ENCODE measurements at regions not wholly inside any gene's neighbourhood (a gene's known extent, or its start where the extent isn't known, plus 50 kb on each side); places are given as distances from the start of the nearest gene placed in this dataset.
"Not testable (repeated sequence)": the region's sequence is repeated elsewhere in the genome, so short reads cannot be mapped to it uniquely, and the experiment has no call there.

- DNase-seq (ENCODE audit: low read depth): no peak
Measured at GRCh38 chr2:3115301-3116042, 262.1 kb downstream of the EIPR1 start.

GRCh38 chr2:3114406-3115185 lies 263.0 kb downstream of the EIPR1 start:
- DNase-seq (ENCODE audit: low read depth): no peak

- DNase-seq (ENCODE audit: low read depth): no peak
Measured at GRCh38 chr2:3113769-3114168, 263.8 kb downstream of the EIPR1 start.

DNA sequence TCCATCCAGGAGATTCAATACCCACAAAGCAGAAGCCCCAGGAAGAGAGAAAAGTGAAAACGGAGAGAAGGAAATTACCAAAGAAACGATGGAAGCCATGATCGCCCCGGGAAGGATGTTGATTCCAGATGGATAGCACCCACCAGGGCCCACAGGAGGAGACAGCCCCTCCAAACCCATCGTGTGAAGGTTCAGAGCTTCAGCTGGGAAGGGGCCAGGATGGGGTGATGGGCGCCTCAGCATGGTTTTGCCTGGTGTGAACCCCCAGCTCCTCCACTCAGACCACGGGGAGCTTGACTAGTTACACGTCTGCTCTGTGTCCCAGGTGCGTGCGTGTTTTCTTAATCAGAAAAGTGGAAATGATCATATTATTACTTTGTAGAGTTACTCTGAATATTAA lies 264.5 kb downstream of the EIPR1 start:
- DNase-seq (ENCODE audit: low read depth): no peak

DNA sequence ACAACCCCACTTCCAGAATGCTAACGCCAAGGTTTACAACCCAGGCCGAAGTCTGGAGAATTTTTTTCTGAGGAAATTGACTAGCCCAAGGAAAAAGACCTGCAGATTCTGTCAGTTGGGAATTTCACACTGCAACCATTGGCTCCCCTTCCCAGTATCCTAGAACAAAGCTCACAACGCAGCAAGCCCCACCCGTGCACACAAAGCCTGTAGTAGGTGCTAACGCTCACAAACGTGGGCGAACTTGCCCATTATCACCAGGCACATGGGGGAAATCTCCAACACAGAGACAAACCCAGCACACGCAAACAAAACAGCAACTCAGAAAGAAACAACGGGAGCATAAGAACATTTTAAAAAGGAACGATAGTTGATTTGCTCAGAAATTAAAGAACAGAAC lies 265.1 kb downstream of the EIPR1 start:
- DNase-seq (ENCODE audit: low read depth): no peak

DNA sequence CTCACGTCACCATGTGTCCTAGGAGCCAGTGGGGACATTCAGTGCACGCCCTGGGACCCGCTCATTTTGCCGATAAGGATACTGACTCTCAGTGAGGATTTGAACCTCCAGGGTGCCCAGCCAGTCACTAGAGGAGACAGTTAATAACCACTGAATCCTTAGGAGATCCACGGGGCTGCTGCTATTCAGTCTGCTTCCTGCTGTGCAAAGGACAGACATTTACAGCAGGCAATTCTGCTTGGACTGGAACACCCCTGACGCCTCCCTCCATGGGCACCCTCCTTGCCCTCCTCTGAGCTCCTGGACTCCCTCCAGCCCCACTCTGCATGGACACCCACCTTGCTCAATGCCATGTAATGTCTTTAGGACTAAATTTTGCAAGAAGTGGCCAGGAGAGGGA lies 265.5 kb downstream of the EIPR1 start:
- DNase-seq (ENCODE audit: low read depth): no peak

DNA sequence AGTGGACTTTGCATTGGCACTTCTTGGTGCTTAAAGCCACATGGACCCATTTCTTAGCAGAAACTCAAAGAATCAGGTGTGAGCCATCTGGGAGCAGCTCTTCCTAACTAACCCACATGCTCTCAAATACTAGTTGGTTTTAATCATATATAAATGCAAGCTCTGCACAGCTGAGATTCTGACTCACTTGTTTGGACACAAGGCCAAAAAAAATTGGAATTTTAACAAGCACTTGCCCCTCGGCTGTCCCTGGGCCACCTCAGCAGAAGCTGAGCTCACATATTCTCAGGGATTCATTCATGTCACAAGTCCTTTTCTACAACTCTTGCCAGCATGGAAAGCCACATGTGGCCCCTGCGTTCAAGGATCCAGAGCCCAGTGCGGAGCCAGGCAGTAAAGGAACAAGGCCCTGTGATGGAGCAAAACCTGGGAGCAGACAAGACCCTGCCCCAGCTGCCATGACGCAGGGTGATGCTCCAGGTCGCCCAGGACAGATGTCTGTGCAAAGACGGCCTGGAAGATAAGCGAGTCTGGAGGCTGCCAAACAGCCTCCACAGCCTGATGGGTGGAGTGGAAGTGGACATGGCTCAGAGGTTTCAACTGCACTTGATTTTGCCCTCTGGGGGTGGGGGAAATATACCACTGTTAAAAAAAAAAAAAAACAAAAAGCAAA lies 266.5 kb downstream of the EIPR1 start:
- DNase-seq (ENCODE audit: low read depth): no peak

GRCh38 chr2:3110555-3110954 lies 267.1 kb downstream of the EIPR1 start:
- no peak for DNase-seq (ENCODE audit: low read depth)

- no peak for DNase-seq (ENCODE audit: low read depth)
Measured at GRCh38 chr2:3108710-3109702, 268.6 kb downstream of the EIPR1 start.

GRCh38 chr2:3108105-3108504 lies 269.5 kb downstream of the EIPR1 start:
- no peak for DNase-seq (ENCODE audit: low read depth)

DNA sequence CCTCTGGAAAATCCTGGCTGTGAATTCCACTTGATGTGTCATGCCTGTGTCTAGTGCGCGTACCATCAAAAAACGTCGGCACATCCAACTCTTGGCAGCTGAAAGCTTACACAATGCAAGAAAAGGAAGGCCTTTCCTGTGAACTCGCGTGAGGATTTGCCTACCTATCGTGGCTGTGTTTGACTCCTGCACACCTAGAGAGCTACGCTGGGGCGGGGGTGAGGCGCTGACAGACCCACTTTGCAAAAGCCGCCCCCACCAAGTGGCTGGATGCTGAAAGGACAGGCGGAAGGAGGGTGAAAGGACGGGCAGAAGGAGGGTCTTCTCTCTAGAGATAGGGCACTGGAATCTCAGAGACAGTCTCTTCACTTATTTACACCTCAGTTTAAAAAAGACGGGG lies 270.1 kb downstream of the EIPR1 start:
- no peak for DNase-seq (ENCODE audit: low read depth)

DNA sequence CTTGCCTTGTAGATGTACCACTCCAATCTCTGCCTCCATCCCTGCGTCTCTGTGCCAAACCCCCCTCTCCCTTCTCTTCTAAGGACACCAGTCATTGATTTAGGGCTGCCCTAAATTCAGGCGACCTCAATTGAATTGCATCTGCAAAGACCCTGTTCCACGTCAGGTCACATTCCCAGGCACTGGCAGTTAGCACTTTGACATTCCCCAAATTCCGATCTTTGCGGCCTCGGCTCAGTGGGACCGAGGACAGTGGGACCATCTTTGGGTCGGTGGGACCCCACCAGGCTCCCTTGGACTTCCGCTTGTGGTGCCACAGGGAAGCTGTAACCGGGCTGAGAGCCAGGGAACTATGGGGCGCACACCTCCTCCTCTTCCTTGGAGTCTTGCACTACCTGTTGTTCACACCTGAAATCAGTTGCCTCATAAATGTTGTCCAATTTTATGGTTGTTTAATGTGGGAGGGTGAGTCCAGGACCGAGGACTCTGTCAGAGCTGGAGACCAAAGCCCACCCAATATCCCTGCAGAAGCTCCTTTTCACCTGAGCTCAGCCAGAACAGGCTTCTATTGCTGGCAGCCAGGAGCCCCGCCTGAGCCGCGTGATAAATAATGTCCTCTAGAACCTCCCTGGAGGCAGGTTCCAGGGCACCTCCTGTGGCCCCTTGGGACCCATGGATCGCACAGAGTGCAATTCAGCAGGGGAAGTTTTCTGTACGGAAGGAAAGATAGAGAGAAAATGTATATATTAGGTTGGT lies 271.6 kb downstream of the EIPR1 start:
- DNase-seq (ENCODE audit: low read depth): no peak

DNA sequence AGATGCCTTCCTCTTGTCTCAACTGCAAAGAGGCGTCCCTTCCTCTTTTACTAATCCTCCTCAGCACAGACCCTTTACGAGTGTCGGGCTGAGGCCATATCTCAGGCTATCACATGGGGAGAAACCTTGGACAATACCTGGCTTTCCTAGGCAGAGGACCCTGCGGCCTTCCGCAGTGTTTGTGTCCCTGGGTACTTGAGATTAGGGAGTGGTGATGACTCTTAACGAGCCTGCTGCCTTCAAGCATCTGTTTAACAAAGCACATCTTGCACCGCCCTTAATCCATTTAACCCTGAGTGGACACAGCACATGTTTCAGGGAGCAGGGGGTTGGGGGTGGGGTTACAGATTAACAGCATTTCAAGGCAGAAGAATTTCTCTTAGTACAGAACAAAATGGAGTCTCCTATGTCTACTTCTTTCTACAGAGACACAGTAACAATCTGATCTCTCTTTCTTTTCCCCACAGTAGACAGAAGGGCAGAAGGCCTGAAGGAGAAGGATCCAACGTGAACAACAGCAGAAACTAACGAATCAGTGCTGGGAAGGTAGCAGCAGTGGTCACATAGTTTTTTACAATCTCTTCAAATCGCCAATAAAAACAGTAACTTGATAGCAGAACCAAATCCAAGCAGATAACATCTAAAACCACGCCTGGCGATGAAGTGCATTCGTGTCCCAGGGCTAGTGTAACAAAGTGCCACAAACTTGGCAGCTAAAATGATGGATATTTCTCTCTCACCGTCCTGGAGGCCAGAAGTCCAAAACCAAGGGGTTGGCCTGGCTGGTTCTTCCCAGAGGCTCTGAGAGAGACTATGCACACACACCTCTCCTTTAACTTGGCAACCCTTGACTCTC lies 272.4 kb downstream of the EIPR1 start:
- not testable (repeated sequence) for DNase-seq (ENCODE audit: low read depth)

DNA sequence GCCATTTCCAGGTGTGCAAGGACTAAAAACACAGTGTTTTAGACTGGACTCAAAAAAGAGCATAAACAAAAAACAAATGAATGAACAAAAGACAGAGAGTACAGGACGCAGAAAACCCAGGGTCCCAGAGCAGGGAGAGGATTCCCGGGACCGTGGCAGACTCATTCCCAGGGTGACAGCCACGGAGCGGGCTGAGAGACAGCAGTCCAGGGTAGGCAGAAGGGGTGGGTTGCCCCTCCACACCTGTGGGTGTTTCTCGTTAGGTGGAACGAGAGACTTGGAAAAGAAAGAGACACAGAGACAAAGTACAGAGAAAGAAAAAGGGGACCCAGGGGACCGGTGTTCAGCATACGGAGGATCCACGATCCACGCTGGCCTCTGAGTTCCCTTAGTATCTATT lies 273.4 kb downstream of the EIPR1 start:
- DNase-seq (ENCODE audit: low read depth): no peak

DNA sequence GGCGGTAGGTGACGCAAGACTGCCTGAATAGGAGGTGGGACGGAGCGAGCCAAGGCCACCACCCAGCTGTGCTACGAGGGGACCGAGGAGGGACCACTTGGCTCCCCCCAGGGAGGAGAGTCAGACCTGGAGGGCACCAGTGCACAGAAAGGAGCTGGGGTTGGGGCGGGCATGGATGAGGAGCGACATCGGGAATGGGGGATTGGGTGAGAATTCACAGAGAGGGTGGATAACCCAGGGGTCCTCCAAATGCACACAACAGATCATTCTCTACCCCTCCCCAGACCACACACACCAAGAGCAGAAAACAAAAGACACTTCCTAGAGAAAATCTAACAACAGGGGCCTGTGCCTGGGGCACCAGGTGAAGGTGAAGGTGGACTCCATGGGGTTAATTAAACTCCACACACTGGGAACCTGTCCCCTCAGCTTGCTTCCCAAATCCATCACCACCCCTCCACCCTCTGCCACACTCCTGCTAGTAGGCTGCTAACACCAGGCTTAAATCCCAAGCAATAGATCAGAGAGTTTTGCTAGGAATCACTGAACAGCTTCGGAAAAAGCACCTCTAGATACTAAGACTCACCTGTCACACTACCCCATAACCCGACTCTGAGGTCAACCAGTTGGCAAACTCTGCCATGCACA lies 274.6 kb downstream of the EIPR1 start:
- DNase-seq (ENCODE audit: low read depth): no peak

DNA sequence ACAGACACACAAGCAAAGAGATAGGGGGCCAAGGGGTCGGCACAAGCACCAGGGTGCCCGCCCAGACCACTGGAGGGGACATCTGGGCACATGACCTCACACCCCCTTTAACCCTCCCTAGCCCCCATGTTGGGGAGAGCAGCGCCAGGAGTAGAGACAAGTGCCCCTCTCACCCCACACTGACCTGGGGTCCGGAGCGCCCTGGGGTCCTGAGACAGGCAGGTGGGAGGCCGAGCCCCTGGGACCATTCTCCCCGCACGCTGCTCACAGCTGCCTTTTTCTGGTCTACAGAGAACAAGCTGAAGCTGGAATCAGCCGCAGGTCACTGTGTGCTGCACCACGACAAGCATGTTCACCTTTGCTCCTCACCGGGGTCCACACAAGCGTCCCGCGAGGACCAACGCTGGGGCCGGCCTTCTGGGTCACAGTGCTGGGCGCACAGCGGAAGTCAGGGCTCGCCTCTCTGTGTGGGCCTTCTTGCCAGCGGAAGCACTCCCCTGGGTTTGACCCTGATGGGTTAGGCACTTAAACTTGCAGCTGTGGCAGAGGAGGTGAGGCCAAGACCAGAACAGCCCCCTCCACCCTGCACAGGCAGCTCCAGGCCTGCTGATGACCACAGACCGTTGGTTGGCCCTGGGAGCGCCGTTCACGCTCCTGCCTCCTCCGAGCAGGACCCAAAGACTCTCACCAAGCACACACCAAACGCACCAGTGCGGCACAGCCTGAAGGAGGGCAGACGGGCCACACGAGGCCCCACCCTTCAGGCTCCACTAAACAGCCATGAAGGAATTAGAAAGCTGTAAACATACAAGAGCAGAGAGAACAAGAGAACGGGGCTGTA lies 275.3 kb downstream of the EIPR1 start:
- no peak for DNase-seq (ENCODE audit: low read depth)

DNA sequence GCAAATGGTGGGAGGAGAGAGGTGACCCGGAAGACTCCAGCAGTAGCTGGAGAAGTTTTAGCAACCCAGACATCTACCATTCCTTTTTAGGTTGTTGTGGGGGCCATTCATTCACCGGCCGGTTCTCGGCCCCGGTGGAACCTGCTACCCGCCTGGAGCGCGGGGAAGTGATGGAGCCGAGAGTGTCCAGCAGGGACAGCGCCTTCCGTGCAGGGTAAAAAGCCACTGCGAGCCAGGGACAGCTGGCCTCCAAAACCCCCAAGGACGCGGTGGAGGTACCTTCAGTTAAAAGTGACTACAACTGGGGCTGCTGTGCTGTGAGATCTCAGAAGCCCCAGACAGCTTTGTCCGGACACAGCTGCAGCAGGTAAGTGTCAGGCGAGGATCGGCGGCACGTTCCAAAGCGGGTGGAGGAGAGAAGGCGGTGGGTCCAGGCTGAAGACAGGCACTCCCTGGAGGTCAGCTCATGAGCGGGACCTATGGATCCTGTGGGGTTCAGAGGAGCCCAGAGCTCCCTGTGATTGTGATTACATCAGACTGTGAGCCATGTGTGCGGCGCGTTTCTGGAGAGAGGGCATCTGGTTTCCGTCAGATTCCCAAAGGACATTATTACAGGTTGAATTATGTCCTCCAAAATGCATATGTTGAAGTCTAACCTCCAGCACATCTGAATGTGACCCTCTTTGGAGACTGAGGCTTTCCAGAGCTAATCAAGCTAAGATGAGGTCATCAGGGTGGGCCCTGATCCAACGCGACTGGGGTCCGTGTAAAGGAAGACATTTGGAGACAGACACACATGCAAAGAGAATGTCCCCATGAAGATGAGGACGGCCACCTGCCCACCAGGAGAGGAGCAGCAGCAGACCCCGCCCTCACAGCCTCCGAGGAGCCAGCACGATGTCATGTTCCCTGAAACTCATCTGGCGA lies 276.3 kb downstream of the EIPR1 start:
- no peak for DNase-seq (ENCODE audit: low read depth)

DNA sequence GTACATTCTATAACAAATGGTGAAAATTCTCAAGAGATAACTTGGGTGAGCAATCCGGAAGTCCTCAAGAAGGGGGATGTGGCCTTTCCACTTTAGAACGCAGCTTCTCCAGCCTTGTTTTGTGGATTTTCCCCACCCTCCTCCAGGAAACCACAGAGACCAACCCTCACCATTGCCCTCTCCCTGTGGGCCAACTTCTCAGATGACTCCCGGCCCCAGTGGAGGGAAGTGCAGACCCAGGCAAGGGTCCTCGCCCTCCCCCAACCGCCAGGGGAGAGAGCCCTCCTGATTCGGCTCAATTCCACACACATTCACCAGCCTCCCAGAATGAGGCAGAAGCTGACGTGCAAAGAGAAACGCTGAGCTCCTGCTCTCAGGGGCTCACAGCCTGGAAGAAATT lies 277.2 kb downstream of the EIPR1 start:
- DNase-seq (ENCODE audit: low read depth): no peak
